ENCODE measurements at regions not wholly inside any gene's neighbourhood (a gene's known extent, or its start where the extent isn't known, plus 50 kb on each side); places are given as distances from the start of the nearest gene placed in this dataset.

DNA sequence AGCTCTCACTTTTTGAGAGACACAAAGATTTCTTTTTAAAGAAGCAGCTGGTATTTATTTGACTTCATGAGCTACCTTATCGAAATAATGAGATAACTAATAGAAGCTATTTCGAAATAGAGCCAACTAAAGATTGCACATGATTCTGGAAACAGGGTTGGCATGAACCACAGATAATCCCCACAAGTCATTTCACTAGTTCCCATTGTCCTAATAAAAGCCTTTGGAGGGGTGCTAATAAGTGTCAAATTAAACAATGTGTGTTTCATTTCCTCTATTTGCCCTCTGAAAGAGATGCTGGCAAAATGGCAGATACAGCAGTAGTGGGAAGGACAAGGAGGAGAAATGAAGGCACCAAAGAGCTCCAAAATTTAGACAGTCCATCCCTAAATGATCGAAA, 78.6 kb upstream of the RIPOR2 start:
- no peak overlapping the region for H2BK5ac ChIP-seq (ENCODE audit: insufficient read length, low read length)
- H2AFZ ChIP-seq (ENCODE audit: low read length): no peak overlapping the region
- Mint-ChIP-seq H3K4me3 (no peak overlapping the region), H3K27me3 (ENCODE audit: low read depth) (no peaks in the 10 kb centered on the region; the same call in 1 of the 2 replicates), H3K4me1 (peaks cover 18 to 26% of the 10 kb centered on the region in 2 experiments), H3K9me3 (no peaks in the 10 kb centered on the region; a peak in 1 of 5 replicates), H3K36me3 (ENCODE audit: insufficient read depth in 1 of 3, low read depth in 3 of 3) (no peaks in the 10 kb centered on the region), H3K27ac (no peak overlapping the region)
- no peak overlapping the region for H4K8ac ChIP-seq (replicated peaks; ENCODE audit: insufficient read length, low read depth, low read length)
- H3K23me2 ChIP-seq (ENCODE audit: insufficient read length, low read depth, low read length, poor library complexity, severe bottlenecking): no peaks in the 10 kb centered on the region
- WGBS (ENCODE audit: extremely low coverage, insufficient read length, low lambda C conversion rate): no CpG with 5 or more reads among the region's 3 CpGs
- no peak overlapping the region for H3K56ac ChIP-seq (ENCODE audit: insufficient read length, low read depth, low read length)
- H2BK20ac ChIP-seq (ENCODE audit: low read depth, low read length, poor library complexity, severe bottlenecking): no peak overlapping the region
- no peak overlapping the region for H3T11ph ChIP-seq (ENCODE audit: low read length)
- no peak overlapping the region for H2AK5ac ChIP-seq (ENCODE audit: insufficient read length, low read length)
- H3K9ac ChIP-seq (ENCODE audit: extremely low read depth, insufficient read length, low read length): no peak overlapping the region
- no peak for DNase-seq
- H2BK12ac ChIP-seq (ENCODE audit: insufficient read length, low read depth, low read length): no peak overlapping the region
- H3K79me2 ChIP-seq (ENCODE audit: insufficient read depth, low read length): no peaks in the 10 kb centered on the region
- no peaks in the 10 kb centered on the region; the same call in 1 of the 2 replicates for H3K4me1 ChIP-seq (ENCODE audit: insufficient read depth, low read length)
- no peaks in the 10 kb centered on the region for H3K9me3 ChIP-seq (ENCODE audit: control insufficient read depth, low read depth, low read length)
- H3K27ac ChIP-seq (ENCODE audit: insufficient read length, low read depth, low read length): no peak overlapping the region
- no peaks in the 10 kb centered on the region for H3K27me3 ChIP-seq (ENCODE audit: insufficient read depth, low read length)
- H3K23ac ChIP-seq (ENCODE audit: insufficient read length, low read depth, low read length): no peak overlapping the region
- H4K91ac ChIP-seq (ENCODE audit: insufficient read length, low read depth, low read length): no peak overlapping the region
- TF ChIP-seq, protein P1, sequence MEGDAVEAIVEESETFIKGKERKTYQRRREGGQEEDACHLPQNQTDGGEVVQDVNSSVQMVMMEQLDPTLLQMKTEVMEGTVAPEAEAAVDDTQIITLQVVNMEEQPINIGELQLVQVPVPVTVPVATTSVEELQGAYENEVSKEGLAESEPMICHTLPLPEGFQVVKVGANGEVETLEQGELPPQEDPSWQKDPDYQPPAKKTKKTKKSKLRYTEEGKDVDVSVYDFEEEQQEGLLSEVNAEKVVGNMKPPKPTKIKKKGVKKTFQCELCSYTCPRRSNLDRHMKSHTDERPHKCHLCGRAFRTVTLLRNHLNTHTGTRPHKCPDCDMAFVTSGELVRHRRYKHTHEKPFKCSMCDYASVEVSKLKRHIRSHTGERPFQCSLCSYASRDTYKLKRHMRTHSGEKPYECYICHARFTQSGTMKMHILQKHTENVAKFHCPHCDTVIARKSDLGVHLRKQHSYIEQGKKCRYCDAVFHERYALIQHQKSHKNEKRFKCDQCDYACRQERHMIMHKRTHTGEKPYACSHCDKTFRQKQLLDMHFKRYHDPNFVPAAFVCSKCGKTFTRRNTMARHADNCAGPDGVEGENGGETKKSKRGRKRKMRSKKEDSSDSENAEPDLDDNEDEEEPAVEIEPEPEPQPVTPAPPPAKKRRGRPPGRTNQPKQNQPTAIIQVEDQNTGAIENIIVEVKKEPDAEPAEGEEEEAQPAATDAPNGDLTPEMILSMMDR (conservative IDR thresholded peaks at IDR 0.05): no peak
- H4K5ac ChIP-seq (ENCODE audit: insufficient read length, low read depth, low read length): no peak overlapping the region
- no peaks in the 10 kb centered on the region for H3K79me1 ChIP-seq (ENCODE audit: insufficient read depth, low read depth, low read length, poor library complexity, severe bottlenecking)
- H3K18ac ChIP-seq (ENCODE audit: insufficient read length, low read depth, low read length): no peak overlapping the region
- no peaks in the 10 kb centered on the region for H4K20me1 ChIP-seq (ENCODE audit: control insufficient read depth, insufficient read depth, insufficient read length)
- H2BK15ac ChIP-seq (ENCODE audit: low read depth, low read length): no peak overlapping the region
- no peak overlapping the region for H3K4me2 ChIP-seq (ENCODE audit: insufficient read depth, insufficient read length, low read length)
- H3K4ac ChIP-seq (ENCODE audit: low read depth, low read length): no peak overlapping the region
- no peak overlapping the region for H2BK120ac ChIP-seq (ENCODE audit: low read depth, low read length, poor library complexity, severe bottlenecking)
- no peak overlapping the region for H3K14ac ChIP-seq (ENCODE audit: insufficient read depth, low read length)

Data from H9 (cell line).